ENCODE measurements at regions not wholly inside any gene's neighbourhood (a gene's known extent, or its start where the extent isn't known, plus 50 kb on each side); places are given as distances from the start of the nearest gene placed in this dataset.
"Not testable (repeated sequence)": the region's sequence is repeated elsewhere in the genome, so short reads cannot be mapped to it uniquely, and the experiment has no call there.

DNA sequence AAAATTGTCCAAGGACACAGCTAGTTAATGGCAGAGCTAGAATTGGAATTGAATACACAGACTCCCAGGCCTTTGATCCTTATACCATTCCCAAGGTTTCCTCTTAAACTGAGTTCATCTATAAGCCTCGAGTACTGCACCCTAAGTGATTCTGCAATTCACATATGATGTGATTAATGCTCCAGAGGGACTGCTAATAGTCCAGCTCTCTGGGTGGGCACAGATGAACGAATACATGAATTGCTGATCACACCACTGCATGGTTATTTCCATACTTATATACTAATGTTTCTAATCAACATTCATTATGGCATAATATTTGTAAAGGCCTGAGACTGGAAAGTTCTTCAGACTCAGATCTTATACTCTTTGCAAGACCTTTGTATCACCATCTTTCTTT, 101.8 kb downstream of the NUFIP1 start:
- DNase-seq, result no peak

DNA sequence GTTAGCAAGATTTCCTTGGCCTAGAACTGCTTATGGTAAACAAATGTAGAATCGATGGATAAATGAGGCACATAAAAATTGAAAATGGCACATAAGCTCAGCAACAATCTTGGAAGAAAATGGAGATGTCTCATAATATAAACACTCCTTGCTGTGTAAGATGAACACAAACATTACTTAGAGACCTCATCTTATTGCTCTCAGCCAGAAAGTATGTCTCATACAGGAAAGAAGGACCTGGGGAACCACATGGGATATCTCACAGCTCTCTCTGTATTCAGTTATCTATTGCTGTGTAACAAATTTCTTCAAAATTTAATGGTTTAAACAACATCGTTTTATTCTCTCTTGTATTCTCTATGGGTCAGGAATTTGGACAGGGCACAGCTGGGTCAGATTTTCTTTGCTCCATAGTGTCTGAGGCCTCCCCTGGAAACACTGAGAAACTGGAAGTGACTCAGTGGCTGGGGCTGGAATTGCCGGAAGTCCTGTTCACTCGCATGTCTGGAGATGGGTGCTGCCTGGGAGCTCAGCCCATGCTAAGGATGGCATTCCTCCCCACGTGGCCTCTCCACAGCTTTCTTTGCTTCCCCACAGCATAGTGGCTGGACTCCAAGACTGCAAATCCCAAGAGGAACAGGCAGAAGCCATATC, 105.1 kb downstream of the NUFIP1 start:
- DNase-seq, result no peak

DNA sequence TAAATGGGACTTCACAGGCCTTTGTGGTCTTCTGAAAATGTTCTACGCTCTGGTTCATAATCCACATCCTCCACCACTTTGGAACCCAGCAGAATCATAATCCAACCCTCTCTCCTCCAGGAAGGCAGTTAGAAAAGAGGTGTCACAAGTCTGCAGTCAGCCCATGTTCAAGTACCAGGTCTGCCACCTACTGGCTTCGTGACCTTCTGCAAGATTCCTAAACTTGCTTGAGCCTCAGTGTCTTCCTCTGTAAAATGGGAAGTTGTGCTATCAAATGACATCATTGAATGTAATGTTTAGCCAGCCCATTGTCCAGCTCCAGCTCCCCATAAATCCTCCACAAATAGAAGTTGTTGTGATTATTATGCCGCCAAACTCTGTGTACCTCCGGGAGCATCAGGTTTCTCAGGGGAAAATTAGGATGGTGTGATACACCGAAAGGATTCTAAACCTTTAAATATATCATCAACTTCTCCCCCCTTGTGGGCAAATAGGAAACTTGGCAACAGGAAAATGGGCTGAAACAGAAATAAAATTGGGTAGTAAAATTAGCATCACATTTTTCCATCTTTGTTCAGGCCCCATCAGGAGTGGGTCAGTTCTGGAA, 109.7 kb downstream of the NUFIP1 start:
- no peak for DNase-seq

DNA sequence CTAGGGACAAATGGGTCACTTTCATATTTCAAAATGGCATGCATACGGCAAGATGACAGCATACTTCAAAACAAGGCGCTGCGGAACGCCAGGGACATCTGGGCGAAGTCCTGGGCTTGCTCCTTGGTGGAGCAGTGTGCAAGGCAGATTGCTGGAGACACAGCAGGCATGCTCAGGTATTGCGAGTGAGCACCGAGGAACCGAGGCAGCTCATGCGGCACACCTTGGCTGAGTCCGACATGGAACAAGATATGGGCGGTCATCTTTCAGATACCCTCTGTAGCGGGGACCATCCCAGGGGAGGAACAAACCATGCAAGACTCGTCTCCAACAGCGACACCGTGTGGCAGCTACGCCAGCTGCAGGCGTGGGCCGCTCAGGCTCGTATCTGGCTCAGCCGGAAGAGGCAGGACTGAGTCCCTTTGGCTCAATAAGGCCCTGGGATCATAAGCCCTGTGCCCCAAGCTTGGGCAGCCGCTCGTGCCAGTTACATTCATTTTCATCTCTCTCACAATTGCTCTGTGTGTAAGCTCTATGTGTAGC, 112.4 kb downstream of the NUFIP1 start:
- DNase-seq, result no peak

DNA sequence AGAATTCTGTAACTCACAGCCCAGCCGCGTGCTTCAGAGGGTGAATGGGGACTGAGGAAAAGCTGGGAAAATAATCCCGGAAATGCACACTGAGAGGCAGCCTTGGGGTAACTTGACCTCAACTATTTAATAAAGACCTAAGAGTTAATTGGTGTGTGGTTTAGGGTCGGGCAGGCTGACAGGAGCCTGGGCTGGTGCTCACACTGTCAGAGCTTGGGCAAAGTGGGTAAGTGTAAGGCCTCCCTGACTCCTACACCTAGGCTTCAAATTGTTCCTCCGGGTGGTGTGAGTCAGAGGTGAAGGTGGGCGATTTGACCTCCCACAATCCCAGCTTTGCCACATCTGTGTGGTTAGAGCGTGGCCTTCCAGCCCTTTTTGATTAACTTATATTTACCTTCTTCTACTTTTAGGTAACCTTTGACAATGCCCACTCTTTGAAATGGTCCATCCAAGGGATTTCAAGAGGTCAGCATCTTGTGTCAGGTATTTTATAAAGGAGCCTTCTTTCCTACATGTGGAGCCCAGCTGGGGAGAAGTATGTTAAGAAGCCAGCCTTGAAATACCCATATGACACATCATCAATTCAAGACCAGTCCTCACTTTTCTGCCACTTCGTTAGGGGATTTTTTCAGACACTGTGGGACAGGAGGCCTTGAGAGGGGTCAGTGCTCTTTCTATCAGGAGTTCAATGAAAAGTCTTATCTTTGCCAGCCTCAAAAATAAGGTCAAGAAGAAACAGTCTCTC, 114.2 kb downstream of the NUFIP1 start:
- no peak for DNase-seq

DNA sequence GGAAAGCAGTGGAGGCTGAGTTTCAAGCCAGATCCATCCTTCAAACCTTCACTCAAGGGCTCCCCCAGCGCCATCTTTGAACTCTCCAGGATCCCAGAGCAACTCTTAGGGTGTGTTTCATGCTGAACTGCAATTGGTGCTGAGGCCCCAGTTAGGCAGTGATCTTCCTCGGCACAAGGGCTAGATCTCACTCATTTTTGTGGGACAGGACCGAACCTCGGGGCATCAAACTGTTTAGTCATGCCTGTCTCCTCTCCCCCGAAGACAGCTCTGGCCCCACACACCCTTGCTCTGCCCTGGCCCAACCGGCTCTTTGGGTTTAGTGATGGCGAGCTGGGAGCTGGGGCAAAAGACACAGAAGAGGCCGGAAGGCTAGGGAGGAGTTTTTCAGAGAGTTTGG, 115.1 kb downstream of the NUFIP1 start:
- DNase-seq, result no peak

DNA sequence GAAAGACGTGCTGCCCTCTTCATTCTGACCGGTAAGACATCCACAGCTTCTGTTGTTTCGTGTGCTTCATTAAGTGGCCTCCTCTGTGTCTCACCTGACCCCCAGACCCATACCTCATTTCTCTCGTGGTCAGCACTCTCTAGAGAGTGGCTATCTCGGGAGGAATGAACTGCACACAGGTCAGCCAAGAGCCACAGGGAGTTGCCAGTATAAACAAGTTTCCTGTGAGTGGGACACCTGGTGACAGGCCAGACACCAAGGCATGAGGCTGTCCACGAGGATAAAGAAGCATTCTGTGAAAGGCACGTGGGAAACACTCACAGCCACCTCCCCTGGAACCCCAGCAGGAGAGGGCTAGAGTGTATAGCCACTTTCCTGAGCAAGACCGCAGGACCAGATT, 115.8 kb downstream of the NUFIP1 start:
- DNase-seq, result no peak

DNA sequence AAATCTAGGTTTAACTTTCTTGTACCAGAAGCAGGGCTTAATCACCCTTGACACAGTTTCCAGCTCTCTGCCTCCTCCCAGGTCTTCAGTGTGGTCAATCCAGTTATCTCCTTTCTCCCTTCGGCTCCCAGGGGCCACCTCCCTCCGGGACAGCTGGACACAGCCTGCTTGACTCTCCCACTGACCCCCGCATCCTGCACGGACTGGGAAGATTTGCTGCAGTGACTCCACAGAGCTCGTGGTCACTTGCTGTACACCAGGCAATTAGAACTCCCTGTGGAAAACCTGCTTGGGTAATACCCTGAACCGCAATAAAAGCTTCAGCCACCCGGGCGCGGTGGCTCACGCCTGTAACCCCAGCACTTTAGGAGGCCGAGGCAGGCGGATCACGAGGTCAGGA, 116.5 kb downstream of the NUFIP1 start:
- no peak for DNase-seq

DNA sequence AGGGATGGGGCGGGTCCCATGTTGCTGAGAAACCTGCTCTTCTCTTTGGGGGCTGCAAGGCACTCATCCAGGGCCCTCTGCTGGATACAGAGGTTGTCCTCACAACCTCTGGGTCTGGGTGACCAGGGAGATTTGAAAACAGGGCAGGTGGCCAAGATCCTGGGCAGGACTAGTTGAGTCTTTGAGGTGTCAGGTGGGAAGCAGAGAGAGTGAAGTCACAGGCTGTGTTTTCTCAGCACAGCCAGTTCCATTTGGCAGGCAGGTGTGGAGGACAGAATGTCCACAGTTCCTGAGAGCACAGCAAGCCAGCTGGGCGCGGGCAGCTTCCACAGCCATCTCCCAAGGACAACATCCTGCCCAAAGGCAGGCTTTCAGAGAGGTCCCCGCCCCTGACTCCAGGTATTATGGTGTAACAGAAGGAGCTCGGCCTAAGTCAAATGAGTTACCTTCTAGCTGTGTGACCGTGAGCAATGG, 118.8 kb downstream of the NUFIP1 start:
- no peak for DNase-seq

DNA sequence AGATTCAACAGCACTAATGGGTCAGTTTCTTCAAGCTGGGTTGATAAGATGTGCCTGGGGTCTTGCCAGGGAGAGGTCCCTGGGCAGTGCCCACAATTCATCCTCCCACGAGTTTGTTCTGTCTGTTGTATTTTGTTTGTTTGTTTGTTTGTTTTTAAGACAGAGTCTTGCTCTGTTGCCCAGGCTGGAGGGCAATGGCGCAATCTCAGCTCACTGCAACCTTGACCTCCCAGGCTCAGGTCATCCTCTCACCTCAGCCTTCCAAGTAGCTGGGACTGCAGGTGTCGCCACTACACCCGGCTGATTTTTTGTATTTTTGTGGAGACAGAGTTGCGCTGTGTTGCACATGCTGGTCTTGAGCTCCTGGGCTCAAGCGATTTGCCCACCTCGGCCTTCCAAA, 120.1 kb downstream of the NUFIP1 start:
- DNase-seq, result no peak

DNA sequence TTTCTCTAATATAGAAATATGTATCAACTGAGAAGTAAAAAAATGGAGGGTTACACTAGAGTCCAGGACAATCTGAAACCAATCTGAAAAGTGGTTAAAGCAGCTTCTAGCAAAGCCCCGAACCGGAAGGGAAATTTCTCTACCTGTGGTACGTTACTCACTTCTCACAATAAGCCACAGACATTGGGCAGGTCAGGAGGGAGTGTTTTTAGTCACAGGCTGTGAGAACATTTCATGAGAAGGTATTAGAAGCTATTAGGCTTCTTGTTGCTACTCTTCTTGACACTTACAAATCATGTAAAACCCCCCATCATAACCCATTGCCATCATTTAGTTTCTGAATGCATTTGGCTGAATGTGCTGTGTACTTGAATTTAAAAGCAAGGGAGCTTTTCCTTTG, 120.9 kb downstream of the NUFIP1 start:
- no peak for DNase-seq

DNA sequence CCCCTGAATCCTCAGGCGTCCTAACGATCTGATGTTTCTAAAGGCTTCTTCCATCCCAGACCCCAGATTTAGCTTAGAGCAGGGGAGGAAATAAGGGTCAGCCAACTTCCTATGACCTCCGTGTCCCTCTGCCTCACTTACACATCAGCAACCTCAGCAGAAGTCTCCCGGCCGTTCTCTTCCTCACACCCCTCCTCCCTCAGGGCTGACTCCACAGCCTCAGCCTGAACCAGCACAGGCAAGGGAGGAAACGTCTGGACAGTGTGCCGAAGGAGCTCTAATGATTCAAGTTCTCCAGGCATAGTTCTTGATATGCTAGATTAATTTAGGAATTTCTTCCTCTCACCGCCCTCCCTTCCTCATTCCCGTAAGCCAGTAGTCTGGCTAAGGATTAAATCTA, 121.4 kb downstream of the NUFIP1 start:
- no peak for DNase-seq

DNA sequence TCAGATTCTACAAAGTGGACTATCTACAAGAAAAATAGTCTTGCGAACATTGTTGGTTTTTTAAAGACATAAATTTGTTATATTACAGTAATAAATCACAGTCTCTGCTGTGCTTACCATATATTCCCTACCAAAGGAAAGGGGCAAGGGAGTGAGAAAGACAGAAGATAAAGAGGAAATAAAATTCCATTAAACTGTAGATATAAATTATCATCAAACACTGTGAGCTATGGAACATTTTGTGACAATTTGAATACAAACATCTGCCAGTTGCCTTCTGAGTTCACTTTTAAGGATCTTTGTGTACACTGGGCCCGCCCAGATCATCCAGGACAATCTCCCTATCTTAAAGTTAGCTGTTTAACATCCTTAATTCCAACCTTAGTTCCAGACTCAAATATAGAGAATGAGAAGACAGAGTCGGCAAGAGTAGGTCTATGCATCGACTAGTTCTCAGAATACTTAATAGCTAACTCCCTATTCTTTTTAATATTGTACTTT, 122.8 kb downstream of the NUFIP1 start:
- DNase-seq, result no peak

DNA sequence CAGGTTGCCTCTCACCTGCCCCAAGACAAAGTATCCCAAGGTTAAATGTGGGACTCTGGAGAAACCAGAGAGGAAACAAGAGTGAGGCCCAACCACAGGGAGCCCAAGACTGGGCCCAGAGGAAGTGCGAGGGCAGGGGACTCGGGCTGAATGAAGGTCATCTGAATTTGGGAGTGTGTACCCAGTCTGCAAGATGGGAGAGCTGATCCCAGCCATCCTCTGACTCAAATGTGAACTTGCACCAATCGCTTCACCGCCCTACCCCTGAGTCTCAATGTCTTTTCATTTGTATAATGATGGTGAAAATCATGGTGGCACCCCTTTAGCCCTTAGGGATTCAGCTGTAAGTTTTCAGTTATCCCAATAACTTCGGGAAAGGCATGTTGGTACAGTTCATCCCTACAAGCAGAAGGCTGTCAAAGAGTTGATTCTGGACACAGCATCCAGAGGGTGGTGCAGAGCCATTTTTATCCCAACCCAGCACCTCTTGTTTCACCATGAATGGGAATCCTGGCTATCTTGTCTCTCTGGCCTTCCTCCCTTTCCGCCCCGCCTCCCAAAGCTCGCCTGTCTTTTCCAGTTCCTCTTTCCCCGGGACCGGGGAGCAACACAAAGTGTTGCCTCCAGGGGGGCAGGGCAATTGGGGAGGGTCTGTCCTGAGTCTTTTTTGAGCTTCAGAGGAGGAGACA, 123.4 kb downstream of the NUFIP1 start:
- DNase-seq, result no peak

DNA sequence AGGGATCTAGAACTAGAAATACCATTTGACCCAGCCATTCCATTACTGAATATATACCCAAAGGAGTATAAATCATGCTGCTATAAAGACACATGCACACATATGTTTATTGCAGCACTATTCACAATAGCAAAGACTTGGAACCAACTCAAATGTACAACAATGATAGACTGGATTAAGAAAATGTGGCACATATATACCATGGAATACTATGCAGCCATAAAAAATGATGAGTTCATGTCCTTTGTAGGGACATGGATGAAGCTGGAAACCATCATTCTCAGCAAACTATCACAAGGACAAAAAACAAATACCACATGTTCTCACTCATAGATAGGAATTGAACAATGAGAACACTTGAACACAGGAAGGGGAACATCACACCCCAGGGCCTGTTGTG, 125.6 kb downstream of the NUFIP1 start:
- not testable (repeated sequence) for DNase-seq

DNA sequence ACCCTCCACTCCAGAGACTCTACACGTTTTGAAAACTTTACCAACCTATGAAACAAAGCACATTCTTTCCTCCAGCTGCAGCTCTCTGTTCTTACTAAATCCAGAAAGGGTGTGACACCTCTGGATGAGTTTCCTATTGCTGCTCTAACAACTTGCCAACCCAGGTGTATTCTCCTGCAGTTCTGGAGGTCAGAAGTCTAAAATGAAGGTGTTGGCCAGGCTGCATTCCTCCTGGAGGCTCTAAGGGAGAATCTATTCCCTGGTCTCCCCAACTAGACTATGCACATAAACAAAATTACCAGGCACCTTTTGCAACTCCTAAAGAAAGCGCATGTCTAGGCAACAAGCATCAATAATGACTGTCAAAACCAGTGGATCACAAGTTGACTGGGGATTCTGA, 128.8 kb downstream of the NUFIP1 start:
- DNase-seq, result no peak

DNA sequence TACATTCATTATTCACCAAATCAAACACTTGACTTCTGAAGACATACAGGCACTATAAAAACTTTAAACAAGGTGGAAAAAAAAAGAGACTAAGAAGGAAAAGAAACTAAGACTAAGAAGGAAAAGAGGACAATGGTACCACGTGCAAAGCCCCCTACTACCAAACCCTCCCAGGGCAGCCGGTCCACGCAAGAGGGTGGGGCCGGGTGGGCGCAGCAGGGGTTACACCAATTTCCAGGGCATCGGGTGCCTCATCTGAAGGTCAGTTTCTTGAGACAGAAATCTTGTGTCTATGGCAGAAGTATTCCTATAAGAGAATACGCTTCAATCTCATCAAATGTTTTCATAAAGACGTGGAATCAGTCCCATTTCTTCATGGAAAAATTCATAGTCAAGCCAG, 131.5 kb downstream of the NUFIP1 start:
- DNase-seq, result no peak

DNA sequence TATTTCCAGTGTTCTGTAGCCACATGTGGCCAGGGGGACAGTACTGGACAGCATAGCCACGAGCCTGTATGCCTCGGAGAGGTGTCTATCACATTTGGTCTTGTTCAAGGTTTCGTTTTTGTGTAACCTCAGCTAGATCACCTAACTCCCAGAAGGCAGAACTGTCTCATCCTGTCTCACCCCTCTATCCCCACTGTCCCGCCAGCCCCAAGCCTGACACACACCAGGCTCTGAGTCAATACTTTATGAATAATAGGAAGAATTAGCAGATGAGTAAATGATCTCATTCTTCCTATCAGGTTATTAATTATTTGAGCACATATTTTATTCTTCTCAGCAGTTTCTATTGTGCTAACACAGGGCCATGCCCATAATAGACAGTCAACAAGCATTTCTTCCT, 132.2 kb downstream of the NUFIP1 start:
- DNase-seq, result no peak

DNA sequence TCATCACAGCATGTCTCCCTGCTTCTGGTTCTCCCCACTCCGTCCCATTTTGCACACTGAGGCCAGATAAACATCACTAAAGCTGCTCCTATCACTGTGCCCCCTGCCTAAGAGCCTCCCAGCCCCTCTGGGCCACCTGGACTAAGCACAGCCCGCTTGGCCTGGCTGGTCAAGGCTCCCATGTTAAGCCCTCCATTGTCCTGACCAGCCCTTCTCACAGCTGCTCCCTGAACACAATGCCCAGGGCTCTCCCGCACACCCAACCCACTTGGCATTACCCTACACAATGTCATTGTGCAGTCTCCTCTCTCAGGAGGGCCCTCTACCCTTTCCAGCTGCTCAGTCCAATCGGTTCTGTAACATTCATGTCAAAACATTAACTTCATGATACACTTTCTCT, 133.4 kb downstream of the NUFIP1 start:
- no peak for DNase-seq

DNA sequence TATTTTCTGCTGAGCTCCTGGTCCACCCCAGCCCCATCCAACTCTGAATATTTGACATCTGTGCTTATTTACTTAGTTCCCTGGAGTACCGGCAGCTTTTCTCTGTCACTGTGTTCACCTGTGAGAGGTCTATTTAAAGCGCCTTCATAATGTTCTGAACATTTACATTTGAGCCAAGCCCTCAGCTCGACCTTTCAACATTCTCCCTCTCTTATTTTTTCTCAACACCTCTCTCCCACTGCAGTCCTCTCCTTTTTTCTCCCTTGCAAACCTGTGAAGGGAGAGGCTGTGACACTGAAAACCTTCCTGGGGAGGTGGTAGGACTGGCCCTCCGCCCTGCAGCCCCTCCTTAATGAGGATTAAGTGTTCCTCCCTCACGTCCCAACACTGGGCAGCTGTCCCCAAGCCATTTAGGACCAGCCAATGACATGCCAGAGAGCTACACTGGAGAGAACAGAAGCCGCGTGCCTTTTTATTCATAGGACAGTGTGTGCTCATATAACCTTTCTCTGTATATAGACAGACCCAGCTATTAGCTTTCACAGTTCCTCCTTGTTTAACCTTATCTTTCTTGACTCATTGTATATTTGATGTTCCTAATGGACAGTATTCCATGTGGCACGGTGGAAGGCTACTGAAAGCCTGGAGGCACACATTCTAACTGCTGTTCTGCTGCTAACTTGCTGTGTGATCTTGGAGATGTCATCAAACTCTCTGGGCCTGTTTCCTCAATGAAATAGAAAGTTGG, 134.8 kb downstream of the NUFIP1 start:
- DNase-seq, result peak; percentile 20 to 61

DNA sequence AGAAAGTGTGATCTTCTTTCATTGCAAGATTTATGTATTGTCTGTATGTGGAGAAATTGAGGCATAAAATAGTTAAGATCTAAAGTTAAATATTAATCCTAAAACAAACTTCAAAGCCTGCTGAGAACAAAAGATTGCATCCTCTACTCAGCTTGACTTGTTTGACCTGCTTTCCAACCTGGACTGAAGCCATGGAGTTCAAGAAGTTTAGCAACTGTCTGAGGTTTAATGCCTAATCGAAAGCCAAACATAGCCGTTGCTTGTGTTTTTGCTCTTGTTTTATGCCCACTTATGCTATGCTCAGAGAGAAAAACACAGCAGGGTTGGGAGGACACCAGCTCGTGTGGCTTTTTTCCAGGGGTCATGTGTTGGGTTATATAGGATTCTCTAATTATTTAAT, 135.6 kb downstream of the NUFIP1 start:
- no peak for DNase-seq

DNA sequence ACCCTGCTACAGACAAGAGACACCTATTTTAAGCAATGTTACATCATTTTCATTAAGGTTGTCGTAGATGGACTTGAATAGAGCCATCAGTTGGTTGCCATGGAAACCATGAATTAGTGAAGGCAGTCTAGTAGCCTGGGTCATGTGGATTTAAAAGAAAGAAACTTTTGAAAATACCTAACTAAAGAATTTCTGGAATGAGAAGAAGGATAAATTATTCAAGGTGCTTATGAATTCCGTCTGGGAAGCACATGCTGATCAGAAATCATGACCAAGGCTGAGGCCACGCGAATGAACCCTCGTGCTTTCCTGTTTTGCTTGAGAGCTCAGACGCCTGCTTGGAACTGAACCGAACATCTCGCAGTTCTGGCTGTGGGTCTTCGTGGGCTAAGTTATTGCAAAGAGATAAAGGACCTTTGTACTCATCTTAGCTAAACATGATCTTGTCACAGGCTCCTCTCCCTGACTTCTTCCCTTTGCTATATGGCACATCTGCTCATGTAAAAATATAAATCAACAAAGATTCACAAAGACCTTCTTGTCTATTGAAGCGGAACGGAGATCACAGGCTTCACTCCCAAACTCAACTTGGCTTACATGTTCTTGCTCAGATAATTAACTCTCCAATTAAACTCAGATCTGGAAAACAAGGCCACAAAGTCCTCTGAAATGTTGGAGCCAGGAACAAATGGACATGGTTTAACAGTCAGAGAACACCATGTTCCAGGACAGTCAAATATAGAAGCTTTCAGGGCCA, 140.2 kb downstream of the NUFIP1 start:
- no peak for DNase-seq
